ENCODE measurements at regions not wholly inside any gene's neighbourhood (a gene's known extent, or its start where the extent isn't known, plus 50 kb on each side); places are given as distances from the start of the nearest gene placed in this dataset.
"Not testable (repeated sequence)": the region's sequence is repeated elsewhere in the genome, so short reads cannot be mapped to it uniquely, and the experiment has no call there.

- no peak overlapping the region for H3K4me3 ChIP-seq (ENCODE audit: low read length)
- no peak overlapping the region for H3K9ac ChIP-seq (ENCODE audit: extremely low read depth, low read length, poor library complexity, severe bottlenecking)
- Mint-ChIP-seq H3K27ac (no peak overlapping the region), H3K27me3 (ENCODE audit: insufficient read depth) (no peaks in the 10 kb centered on the region), H3K4me1 (no peaks in the 10 kb centered on the region), H3K9me3 (no peaks in the 10 kb centered on the region), H3K4me3 (no peak overlapping the region), H3K36me3 (ENCODE audit: low read depth) (no peaks in the 10 kb centered on the region)
- no peak for TF ChIP-seq CTCF (conservative IDR thresholded peaks at IDR 0.05)
- H3K4me1 ChIP-seq (ENCODE audit: control insufficient read depth, insufficient read depth, low read length): no peaks in the 10 kb centered on the region
- no peaks in the 10 kb centered on the region for H3K9me3 ChIP-seq (ENCODE audit: control insufficient read depth, low read length)
- WGBS, 2 experiments (ENCODE audit: insufficient coverage in 1 of 2, insufficient read length in 1 of 2): 88% methylated on average over 3 of the region's 3 CpGs; no CpG with 5 or more reads in 1 of the 2 experiments
- no peak overlapping the region for H3K27ac ChIP-seq (ENCODE audit: low read depth, low read length)
- DNase-seq: no peak
- no peaks in the 10 kb centered on the region for H3K36me3 ChIP-seq (ENCODE audit: control insufficient read depth, insufficient read depth, low read length)
- H3K27me3 ChIP-seq (ENCODE audit: control insufficient read depth, insufficient read depth, low read length, poor library complexity, severe bottlenecking): no peaks in the 10 kb centered on the region
Observed at GRCh38 chr11:37881741-37882140, 1283.7 kb upstream of the RAG2 start.

GRCh38 chr11:37861671-37862070, 1263.6 kb upstream of the RAG2 start:
- H3K4me3 ChIP-seq (ENCODE audit: low read length): peak overlapping the region; percentile 36
- 87 to 100% methylated on average over 1 of the region's 1 CpG for WGBS, 2 experiments (ENCODE audit: insufficient coverage in 1 of 2, insufficient read length in 1 of 2)
- peaks cover 15% of the 10 kb centered on the region for H3K9me3 ChIP-seq (ENCODE audit: control insufficient read depth, low read length)
- no peaks in the 10 kb centered on the region for H3K27me3 ChIP-seq (ENCODE audit: control insufficient read depth, insufficient read depth, low read length, poor library complexity, severe bottlenecking)
- Mint-ChIP-seq H3K9me3 (peaks cover 13% of the 10 kb centered on the region), H3K4me1 (peaks cover 16% of the 10 kb centered on the region), H3K27ac (no peak overlapping the region), H3K27me3 (ENCODE audit: insufficient read depth) (no peaks in the 10 kb centered on the region), H3K4me3 (no peak overlapping the region), H3K36me3 (ENCODE audit: low read depth) (peaks cover 9% of the 10 kb centered on the region)
- no peaks in the 10 kb centered on the region for H3K4me1 ChIP-seq (ENCODE audit: control insufficient read depth, insufficient read depth, low read length)
- H3K9ac ChIP-seq (ENCODE audit: extremely low read depth, low read length, poor library complexity, severe bottlenecking): no peak overlapping the region
- no peak for TF ChIP-seq CTCF (conservative IDR thresholded peaks at IDR 0.05)
- H3K36me3 ChIP-seq (ENCODE audit: control insufficient read depth, insufficient read depth, low read length): no peaks in the 10 kb centered on the region
- H3K27ac ChIP-seq (ENCODE audit: low read depth, low read length): no peak overlapping the region
- no peak for DNase-seq

GRCh38 chr11:37858806-37859537, 1260.9 kb upstream of the RAG2 start:
- not testable (repeated sequence) for H3K36me3 ChIP-seq (ENCODE audit: control insufficient read depth, insufficient read depth, low read length)

More at GRCh38 chr11:37858806-37859537, 1260.9 kb upstream of the RAG2 start:
- H3K9ac ChIP-seq (ENCODE audit: extremely low read depth, low read length, poor library complexity, severe bottlenecking); H3K27me3 Mint-ChIP-seq (ENCODE audit: insufficient read depth); H3K27me3 ChIP-seq (ENCODE audit: control insufficient read depth, insufficient read depth, low read length, poor library complexity, severe bottlenecking); H3K4me3 ChIP-seq (ENCODE audit: low read length); H3K27ac ChIP-seq (ENCODE audit: low read depth, low read length); H3K4me1 ChIP-seq (ENCODE audit: control insufficient read depth, insufficient read depth, low read length): not testable (repeated sequence)
- H3K27ac Mint-ChIP-seq: peak overlapping the region; percentile 94
- H3K4me3 Mint-ChIP-seq: peak overlapping the region; percentile 31
- H3K36me3 Mint-ChIP-seq (ENCODE audit: low read depth): peaks cover 17% of the 10 kb centered on the region
- 47% methylated on average over 7 of the region's 7 CpGs; no CpG with 5 or more reads in 1 of the 2 experiments for WGBS, 2 experiments (ENCODE audit: insufficient coverage in 1 of 2, insufficient read length in 1 of 2)
- H3K4me1 Mint-ChIP-seq: peaks cover 16% of the 10 kb centered on the region
- DNase-seq: peak; percentile 68
- peaks cover 36% of the 10 kb centered on the region for H3K9me3 ChIP-seq (ENCODE audit: control insufficient read depth, low read length)
- peaks cover 22% of the 10 kb centered on the region for H3K9me3 Mint-ChIP-seq
